ENCODE measurements at regions not wholly inside any gene's neighbourhood (a gene's known extent, or its start where the extent isn't known, plus 50 kb on each side); places are given as distances from the start of the nearest gene placed in this dataset.

- WGBS, 2 donors (ENCODE audit: low coverage in 1 of 2), result 61 to 81% methylated on average over 2 to 4 of the region's 4 CpGs
- H3K9me3 ChIP-seq, result peaks cover 0 to 9% of the 10 kb centered on the region in 2 donors
- in situ Hi-C loops (cut with MboI; ENCODE audit: low pct_ligation_motif_present in 1 of 4, low pct_unique_long_range_greater_than_20kb in 1 of 4, low sequenced_read_pairs in 3 of 4) (loop anchor here in 1 of 4 donors (25.0 kb wide), 1 partner anchor 478 kb away; no protein-coding TSS in a partner anchor), intact Hi-C loops (cut with DNase I; ENCODE audit: low total_unique reads) (no loop called here)
- H3K4me1 ChIP-seq, result peaks cover 0 to under 1% (median under 1%) of the 10 kb centered on the region in 4 donors
- H3K27me3 ChIP-seq, result no peaks in the 10 kb centered on the region
- DNase-seq, result no peak
- no peaks in the 10 kb centered on the region for H3K36me3 ChIP-seq
- TF ChIP-seq EP300 (IDR thresholded peaks at IDR 0.05; ENCODE audit: low read depth) (no peak), POLR2AphosphoS5 (IDR thresholded peaks at IDR 0.05) (no peak), CTCF (IDR thresholded peaks at IDR 0.05) (no peak), POLR2A (IDR thresholded peaks at IDR 0.05) (no peak)
- H3K27ac ChIP-seq, result no peak overlapping the region
- no peak overlapping the region for H3K4me3 ChIP-seq
These were observed 268.9 kb downstream of the PIK3R1 start for GRCh38 chr5:68484307-68485068.

GRCh38 chr5:68489556-68489955 lies 274.0 kb downstream of the PIK3R1 start:
- Histone ChIP-seq H3K4me3 (no peak overlapping the region), H3K36me3 (no peaks in the 10 kb centered on the region), H3K4me1 (no peaks in the 10 kb centered on the region), H3K27ac (no peak overlapping the region), H3K9me3 (peaks cover 0 to 9% of the 10 kb centered on the region in 2 donors), H3K27me3 (no peaks in the 10 kb centered on the region)
- DNase-seq, result no peak
- TF ChIP-seq EP300 (IDR thresholded peaks at IDR 0.05; ENCODE audit: low read depth) (no peak), POLR2A (IDR thresholded peaks at IDR 0.05) (no peak), POLR2AphosphoS5 (IDR thresholded peaks at IDR 0.05) (no peak), CTCF (IDR thresholded peaks at IDR 0.05) (no peak)
- in situ Hi-C loops (cut with MboI; ENCODE audit: low pct_ligation_motif_present in 1 of 4, low pct_unique_long_range_greater_than_20kb in 1 of 4, low sequenced_read_pairs in 3 of 4), result loop anchor here in 1 of 4 donors (25.0 kb wide), 1 partner anchor 473 kb away; no protein-coding TSS in a partner anchor
- 94 to 100% methylated on average over 1 of the region's 1 CpG for WGBS, 2 donors (ENCODE audit: low coverage in 1 of 2)
- intact Hi-C loops (cut with DNase I; ENCODE audit: low total_unique reads), result no loop called here

- H3K9me3 ChIP-seq, result peaks cover 0 to 9% of the 10 kb centered on the region in 2 donors
- intact Hi-C loops (cut with DNase I; ENCODE audit: low total_unique reads), result no loop called here
- H3K27me3 ChIP-seq, result no peaks in the 10 kb centered on the region
- DNase-seq, result no peak
- 73 to 74% methylated on average over 2 of the region's 2 CpGs for WGBS, 2 donors (ENCODE audit: low coverage in 1 of 2)
- H3K27ac ChIP-seq, result no peak overlapping the region
- TF ChIP-seq POLR2AphosphoS5 (IDR thresholded peaks at IDR 0.05), result no peak
- no peak for TF ChIP-seq POLR2A (IDR thresholded peaks at IDR 0.05)
- no peak for TF ChIP-seq CTCF (IDR thresholded peaks at IDR 0.05)
- no peak for TF ChIP-seq EP300 (IDR thresholded peaks at IDR 0.05; ENCODE audit: low read depth)
- H3K4me3 ChIP-seq, result no peak overlapping the region
- no peaks in the 10 kb centered on the region for H3K4me1 ChIP-seq
- no peaks in the 10 kb centered on the region for H3K36me3 ChIP-seq
- in situ Hi-C loops (cut with MboI; ENCODE audit: low pct_ligation_motif_present in 1 of 4, low pct_unique_long_range_greater_than_20kb in 1 of 4, low sequenced_read_pairs in 3 of 4), result loop anchor here in 1 of 4 donors (25.0 kb wide), 1 partner anchor 472 kb away; no protein-coding TSS in a partner anchor
These were observed 274.9 kb downstream of the PIK3R1 start for GRCh38 chr5:68490406-68490805.

GRCh38 chr5:68494771-68495170 lies 279.2 kb downstream of the PIK3R1 start:
- 91% methylated on average over 1 of the region's 1 CpG; no CpG with 5 or more reads in 1 of the 2 donors for WGBS, 2 donors (ENCODE audit: low coverage in 1 of 2)
- intact Hi-C loops (cut with DNase I; ENCODE audit: low total_unique reads), result no loop called here
- no peaks in the 10 kb centered on the region for H3K4me1 ChIP-seq
- no peak for TF ChIP-seq EP300 (IDR thresholded peaks at IDR 0.05; ENCODE audit: low read depth)
- TF ChIP-seq CTCF (IDR thresholded peaks at IDR 0.05), result no peak
- no peak for TF ChIP-seq POLR2A (IDR thresholded peaks at IDR 0.05)
- TF ChIP-seq POLR2AphosphoS5 (IDR thresholded peaks at IDR 0.05), result no peak
- H3K27ac ChIP-seq, result no peak overlapping the region
- DNase-seq, result no peak
- in situ Hi-C loops (cut with MboI; ENCODE audit: low pct_ligation_motif_present in 1 of 4, low pct_unique_long_range_greater_than_20kb in 1 of 4, low sequenced_read_pairs in 3 of 4), result loop anchor here in 1 of 4 donors (25.0 kb wide), 1 partner anchor 468 kb away; no protein-coding TSS in a partner anchor
- no peaks in the 10 kb centered on the region for H3K36me3 ChIP-seq
- peaks cover 0 to 15% of the 10 kb centered on the region in 2 donors for H3K9me3 ChIP-seq
- no peaks in the 10 kb centered on the region for H3K27me3 ChIP-seq
- no peak overlapping the region for H3K4me3 ChIP-seq

Data from transverse colon (tissue), 4 donors.